ENCODE measurements at regions not wholly inside any gene's neighbourhood (a gene's known extent, or its start where the extent isn't known, plus 50 kb on each side); places are given as distances from the start of the nearest gene placed in this dataset.

DNA sequence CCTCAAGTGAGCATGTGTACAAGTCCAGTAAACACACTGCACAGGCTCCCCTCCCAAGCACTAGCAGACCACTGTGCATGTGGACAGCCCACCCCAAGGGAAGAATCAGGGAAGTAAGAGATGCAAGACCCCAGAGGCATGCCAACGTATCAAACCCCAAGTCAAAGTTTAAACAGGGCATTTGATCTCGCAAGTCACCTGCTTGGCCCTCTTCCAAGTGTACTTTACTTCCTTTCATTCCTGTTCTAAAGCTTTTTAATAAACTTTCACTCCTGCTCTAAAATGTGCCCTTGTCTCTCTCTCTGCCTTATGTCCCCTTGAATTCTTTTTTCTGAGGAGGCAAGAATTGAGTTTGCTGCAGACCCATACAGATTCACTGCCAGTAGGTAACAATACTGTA lies 201.2 kb upstream of the PARD3B start:
- TF ChIP-seq, protein P1, sequence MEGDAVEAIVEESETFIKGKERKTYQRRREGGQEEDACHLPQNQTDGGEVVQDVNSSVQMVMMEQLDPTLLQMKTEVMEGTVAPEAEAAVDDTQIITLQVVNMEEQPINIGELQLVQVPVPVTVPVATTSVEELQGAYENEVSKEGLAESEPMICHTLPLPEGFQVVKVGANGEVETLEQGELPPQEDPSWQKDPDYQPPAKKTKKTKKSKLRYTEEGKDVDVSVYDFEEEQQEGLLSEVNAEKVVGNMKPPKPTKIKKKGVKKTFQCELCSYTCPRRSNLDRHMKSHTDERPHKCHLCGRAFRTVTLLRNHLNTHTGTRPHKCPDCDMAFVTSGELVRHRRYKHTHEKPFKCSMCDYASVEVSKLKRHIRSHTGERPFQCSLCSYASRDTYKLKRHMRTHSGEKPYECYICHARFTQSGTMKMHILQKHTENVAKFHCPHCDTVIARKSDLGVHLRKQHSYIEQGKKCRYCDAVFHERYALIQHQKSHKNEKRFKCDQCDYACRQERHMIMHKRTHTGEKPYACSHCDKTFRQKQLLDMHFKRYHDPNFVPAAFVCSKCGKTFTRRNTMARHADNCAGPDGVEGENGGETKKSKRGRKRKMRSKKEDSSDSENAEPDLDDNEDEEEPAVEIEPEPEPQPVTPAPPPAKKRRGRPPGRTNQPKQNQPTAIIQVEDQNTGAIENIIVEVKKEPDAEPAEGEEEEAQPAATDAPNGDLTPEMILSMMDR (IDR thresholded peaks at IDR 0.05 in 2 of 3, conservative IDR thresholded peaks at IDR 0.05 in 1 of 3; ENCODE audit: borderline replicate concordance in 1 of 3, insufficient read depth in 1 of 3, low read depth in 2 of 3, low read length in 2 of 3) = no peak
- TF ChIP-seq POLR2A (IDR thresholded peaks at IDR 0.05; ENCODE audit: borderline replicate concordance, extremely low read depth, insufficient read depth, insufficient read length) = no peak
